ENCODE measurements at regions not wholly inside any gene's neighbourhood (a gene's known extent, or its start where the extent isn't known, plus 50 kb on each side); places are given as distances from the start of the nearest gene placed in this dataset.

GRCh38 chr6:14765106-14765505 is 480.8 kb upstream of the JARID2 start:
- no peaks in the 10 kb centered on the region for H3K79me2 ChIP-seq (ENCODE audit: control insufficient read depth, low read length)
- H3K4me1 ChIP-seq (ENCODE audit: control insufficient read depth, low read length), result no peaks in the 10 kb centered on the region
- TF ChIP-seq EZH2phosphoT487 (IDR thresholded peaks at IDR 0.05; ENCODE audit: borderline replicate concordance, low read length), result no peak
- no peak for TF ChIP-seq CTCF (IDR thresholded peaks at IDR 0.05; ENCODE audit: low read depth, low read length, poor library complexity, severe bottlenecking)
- no peaks in the 10 kb centered on the region for H3K9me3 ChIP-seq (ENCODE audit: control insufficient read depth, insufficient read depth, low read length)
- H3K4me3 ChIP-seq (ENCODE audit: low read length), result no peak overlapping the region
- H4K20me1 ChIP-seq (ENCODE audit: control insufficient read depth, insufficient read depth, low read depth, low read length), result no peaks in the 10 kb centered on the region
- H3K9me2 ChIP-seq (replicated peaks; ENCODE audit: control insufficient read depth, low read length), result no peaks in the 10 kb centered on the region
- no peak overlapping the region for H3K27ac ChIP-seq (ENCODE audit: low read depth, low read length)
- H3K36me3 ChIP-seq (ENCODE audit: control insufficient read depth, low read length), result no peaks in the 10 kb centered on the region
- H3K27me3 ChIP-seq (ENCODE audit: control insufficient read depth, low read length), result no peaks in the 10 kb centered on the region
- H3F3A ChIP-seq (ENCODE audit: control insufficient read depth, insufficient read depth), result no peaks in the 10 kb centered on the region
- H3K4me2 ChIP-seq (ENCODE audit: low read length), result no peak overlapping the region

DNA sequence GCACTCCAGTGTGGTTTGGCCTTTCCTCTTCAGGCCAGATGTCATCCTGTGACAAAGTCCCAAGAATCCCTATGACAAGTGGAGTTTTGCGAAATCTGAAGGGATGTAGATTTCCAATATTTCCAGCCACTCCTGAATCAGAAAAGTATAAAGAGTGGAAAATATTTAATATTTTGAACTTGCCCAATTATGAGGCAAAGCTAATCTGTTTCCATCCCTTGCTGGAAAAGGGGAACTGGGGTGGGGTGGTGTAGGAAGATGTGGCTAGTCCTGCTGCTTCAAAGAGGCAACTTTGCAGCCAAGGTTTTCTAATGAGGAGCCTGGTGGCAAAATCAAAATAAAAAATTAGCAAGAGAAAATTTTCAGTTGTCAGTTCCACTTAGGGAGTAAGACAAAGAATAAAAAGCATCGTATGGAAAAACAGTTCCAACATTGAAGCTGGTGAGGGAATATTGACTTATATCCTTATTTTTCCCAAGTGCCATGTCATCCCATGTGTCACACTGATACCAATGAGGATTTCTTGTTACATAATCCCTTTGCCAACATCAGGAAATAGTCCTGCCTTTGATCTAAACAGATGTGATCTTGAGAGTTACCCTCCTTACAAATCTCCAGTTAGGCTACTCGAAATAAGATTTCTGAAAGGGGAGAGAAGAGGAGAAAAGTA is 480.0 kb upstream of the JARID2 start:
- Histone ChIP-seq H3K79me2 (ENCODE audit: control insufficient read depth, low read length) (no peaks in the 10 kb centered on the region), H3K4me3 (ENCODE audit: low read length) (no peak overlapping the region), H3K9me3 (ENCODE audit: control insufficient read depth, insufficient read depth, low read length) (no peaks in the 10 kb centered on the region), H3K4me1 (ENCODE audit: control insufficient read depth, low read length) (no peaks in the 10 kb centered on the region), H3K27me3 (ENCODE audit: control insufficient read depth, low read length) (no peaks in the 10 kb centered on the region), H3K27ac (ENCODE audit: low read depth, low read length) (no peak overlapping the region), H3K9me2 (replicated peaks; ENCODE audit: control insufficient read depth, low read length) (no peaks in the 10 kb centered on the region), H4K20me1 (ENCODE audit: control insufficient read depth, insufficient read depth, low read depth, low read length) (no peaks in the 10 kb centered on the region), H3F3A (ENCODE audit: control insufficient read depth, insufficient read depth) (no peaks in the 10 kb centered on the region), H3K36me3 (ENCODE audit: control insufficient read depth, low read length) (no peaks in the 10 kb centered on the region), H3K4me2 (ENCODE audit: low read length) (no peak overlapping the region)
- no peak for TF ChIP-seq CTCF (IDR thresholded peaks at IDR 0.05; ENCODE audit: low read depth, low read length, poor library complexity, severe bottlenecking)
- no peak for TF ChIP-seq EZH2phosphoT487 (IDR thresholded peaks at IDR 0.05; ENCODE audit: borderline replicate concordance, low read length)

DNA sequence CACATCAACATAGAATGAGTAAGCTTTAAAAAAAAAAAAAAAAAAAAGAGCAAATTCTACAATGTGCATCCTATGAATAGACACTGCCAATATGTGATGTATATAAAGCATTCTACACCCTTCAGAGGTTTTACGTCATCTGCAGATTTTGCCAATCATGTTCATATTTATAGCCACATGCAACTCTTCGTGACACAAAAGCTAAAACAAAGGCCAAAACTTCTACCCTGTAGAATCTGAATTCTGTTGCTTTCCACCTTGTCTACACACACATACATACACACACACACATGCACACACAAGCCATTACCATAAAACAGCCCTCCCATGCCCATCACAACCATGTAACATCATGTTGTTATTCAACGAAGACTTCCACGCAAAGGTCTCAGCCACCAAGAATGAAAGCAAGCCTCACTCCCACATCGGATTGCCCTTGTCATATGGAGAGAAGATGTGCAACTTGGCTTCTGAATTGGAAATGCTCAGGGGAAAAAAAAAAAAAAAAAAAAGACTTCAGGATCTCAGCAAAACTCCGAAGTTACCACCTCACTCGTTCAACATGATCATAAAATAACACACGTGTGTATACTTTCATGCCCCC is 479.4 kb upstream of the JARID2 start:
- H3K36me3 ChIP-seq (ENCODE audit: control insufficient read depth, low read length), result no peaks in the 10 kb centered on the region
- no peaks in the 10 kb centered on the region for H3F3A ChIP-seq (ENCODE audit: control insufficient read depth, insufficient read depth)
- TF ChIP-seq EZH2phosphoT487 (IDR thresholded peaks at IDR 0.05; ENCODE audit: borderline replicate concordance, low read length), result no peak
- TF ChIP-seq CTCF (IDR thresholded peaks at IDR 0.05; ENCODE audit: low read depth, low read length, poor library complexity, severe bottlenecking), result no peak
- H3K9me2 ChIP-seq (replicated peaks; ENCODE audit: control insufficient read depth, low read length), result no peaks in the 10 kb centered on the region
- H3K9me3 ChIP-seq (ENCODE audit: control insufficient read depth, insufficient read depth, low read length), result no peaks in the 10 kb centered on the region
- no peaks in the 10 kb centered on the region for H3K79me2 ChIP-seq (ENCODE audit: control insufficient read depth, low read length)
- H3K27me3 ChIP-seq (ENCODE audit: control insufficient read depth, low read length), result no peaks in the 10 kb centered on the region
- H3K4me3 ChIP-seq (ENCODE audit: low read length), result no peak overlapping the region
- H4K20me1 ChIP-seq (ENCODE audit: control insufficient read depth, insufficient read depth, low read depth, low read length), result no peaks in the 10 kb centered on the region
- H3K4me2 ChIP-seq (ENCODE audit: low read length), result no peak overlapping the region
- H3K4me1 ChIP-seq (ENCODE audit: control insufficient read depth, low read length), result no peaks in the 10 kb centered on the region
- no peak overlapping the region for H3K27ac ChIP-seq (ENCODE audit: low read depth, low read length)
